ENCODE measurements at regions not wholly inside any gene's neighbourhood (a gene's known extent, or its start where the extent isn't known, plus 50 kb on each side); places are given as distances from the start of the nearest gene placed in this dataset.

- TF ChIP-seq HNRNPLL (IDR thresholded peaks at IDR 0.05; ENCODE audit: low read depth, low read length, poor library complexity, severe bottlenecking) (no peak), SIN3A (IDR thresholded peaks at IDR 0.05; ENCODE audit: borderline replicate concordance in 2 of 2, control insufficient read depth in 1 of 2, low read depth in 2 of 2, low read length in 2 of 2) (no peak)
Observed at GRCh38 chr3:118110211-118110610, 924.4 kb downstream of the IGSF11 start.

Measured in K562 (cell line).